Activated naive CD4-positive, alpha-beta T cell treated with anti-CD3 and anti-CD28 coated beads, Interleukin-2, amount 50 U/mL, for 72 hours (primary cell): ENCODE measurements at regions not wholly inside any gene's neighbourhood (a gene's known extent, or its start where the extent isn't known, plus 50 kb on each side); places are given as distances from the start of the nearest gene placed in this dataset.

ENCODE experiments used
- ATAC-seq, 2 donors: fragments of 150-1000 bp; cut with Tn5 transposase; 2 replicates each; pipeline ENCODE4 v1.10.0; 2021; ENCODE audit warnings: mild to moderate bottlenecking in 2 of 2, moderate library complexity in 2 of 2
- DNase-seq, 2 donors: peaks; one replicate each; pipeline ENCODE4 v3.0.0; 2021 to 2022; ENCODE audit warnings: low spot score in 2 of 2
- H3K27ac Mint-ChIP-seq, 2 donors: one replicate each; pipeline ENCODE4 v1.8.0; 2022; ENCODE audit warnings: mild to moderate bottlenecking in 2 of 2, mixed read lengths in 2 of 2
- H3K36me3 Mint-ChIP-seq, 2 donors: one replicate each; pipeline ENCODE4 v1.8.0; 2022; ENCODE audit warnings: mixed read lengths in 2 of 2
- H3K9me3 Mint-ChIP-seq, 2 donors: one replicate each; pipeline ENCODE4 v1.8.0; 2022; ENCODE audit warnings: mixed read lengths in 2 of 2

- Mint-ChIP-seq H3K9me3 (no peaks in the 10 kb centered on the region), H3K27ac (no peak overlapping the region), H3K36me3 (no peaks in the 10 kb centered on the region)
- DNase-seq (no peak), ATAC-seq (no peak)
Observed at GRCh38 chr12:13442457-13442856, 245.9 kb downstream of the EMP1 start.

- Mint-ChIP-seq H3K9me3 (no peaks in the 10 kb centered on the region), H3K27ac (no peak overlapping the region), H3K36me3 (no peaks in the 10 kb centered on the region)
- ATAC-seq (no peak), DNase-seq (no peak)
Observed at GRCh38 chr12:13440844-13441243, 244.3 kb downstream of the EMP1 start.

- no peak for ATAC-seq
- no peak for DNase-seq
- no peak overlapping the region for H3K27ac Mint-ChIP-seq
- no peaks in the 10 kb centered on the region for H3K36me3 Mint-ChIP-seq
- H3K9me3 Mint-ChIP-seq: no peaks in the 10 kb centered on the region
Observed at GRCh38 chr12:13437541-13437940, 241.0 kb downstream of the EMP1 start.

- no peak for ATAC-seq
- H3K9me3 Mint-ChIP-seq: no peaks in the 10 kb centered on the region
- DNase-seq: no peak
- no peaks in the 10 kb centered on the region for H3K36me3 Mint-ChIP-seq
- H3K27ac Mint-ChIP-seq: no peak overlapping the region
Observed at GRCh38 chr12:13436696-13437391, 240.3 kb downstream of the EMP1 start.

- Mint-ChIP-seq H3K9me3 (no peaks in the 10 kb centered on the region), H3K36me3 (no peaks in the 10 kb centered on the region), H3K27ac (no peak overlapping the region)
- DNase-seq (no peak), ATAC-seq (no peak)
Observed at GRCh38 chr12:13436182-13436581, 239.7 kb downstream of the EMP1 start.

GRCh38 chr12:13435235-13435933 lies 238.9 kb downstream of the EMP1 start:
- Mint-ChIP-seq H3K36me3 (no peaks in the 10 kb centered on the region), H3K9me3 (no peaks in the 10 kb centered on the region), H3K27ac (no peak overlapping the region)
- no peak for ATAC-seq
- no peak for DNase-seq

- H3K9me3 Mint-ChIP-seq: no peaks in the 10 kb centered on the region
- no peaks in the 10 kb centered on the region for H3K36me3 Mint-ChIP-seq
- H3K27ac Mint-ChIP-seq: no peak overlapping the region
- ATAC-seq (no peak), DNase-seq (no peak)
Observed at GRCh38 chr12:13433768-13434167, 237.2 kb downstream of the EMP1 start.

GRCh38 chr12:13431041-13431440 lies 234.5 kb downstream of the EMP1 start:
- ATAC-seq (no peak), DNase-seq (no peak)
- Mint-ChIP-seq H3K27ac (no peak overlapping the region), H3K36me3 (no peaks in the 10 kb centered on the region), H3K9me3 (peaks cover 4 to 12% of the 10 kb centered on the region in 2 donors)

GRCh38 chr12:13428538-13429265 lies 232.2 kb downstream of the EMP1 start:
- no peak for ATAC-seq
- no peak overlapping the region for H3K27ac Mint-ChIP-seq
- peaks cover 4 to 12% of the 10 kb centered on the region in 2 donors for H3K9me3 Mint-ChIP-seq
- H3K36me3 Mint-ChIP-seq: no peaks in the 10 kb centered on the region
- no peak for DNase-seq

GRCh38 chr12:13425766-13426165 lies 229.2 kb downstream of the EMP1 start:
- DNase-seq: no peak
- no peak for ATAC-seq
- no peak overlapping the region for H3K27ac Mint-ChIP-seq

GRCh38 chr12:13422291-13422690 lies 225.8 kb downstream of the EMP1 start:
- H3K9me3 Mint-ChIP-seq: peaks cover 0 to under 1% of the 10 kb centered on the region in 2 donors
- no peak overlapping the region for H3K27ac Mint-ChIP-seq
- no peak for ATAC-seq
- H3K36me3 Mint-ChIP-seq: no peaks in the 10 kb centered on the region
- no peak for DNase-seq

More at GRCh38 chr12:13425766-13426165, 229.2 kb downstream of the EMP1 start:
- no peaks in the 10 kb centered on the region for H3K36me3 Mint-ChIP-seq
- peaks cover 4 to 12% of the 10 kb centered on the region in 2 donors for H3K9me3 Mint-ChIP-seq

GRCh38 chr12:13417516-13417915 lies 221.0 kb downstream of the EMP1 start:
- H3K9me3 Mint-ChIP-seq: peaks cover 0 to 6% of the 10 kb centered on the region in 2 donors
- no peak overlapping the region for H3K27ac Mint-ChIP-seq
- H3K36me3 Mint-ChIP-seq: no peaks in the 10 kb centered on the region
- ATAC-seq (no peak), DNase-seq (no peak)

- Mint-ChIP-seq H3K36me3 (peaks cover 8 to 11% of the 10 kb centered on the region in 2 donors), H3K9me3 (peaks cover 14 to 15% of the 10 kb centered on the region in 2 donors), H3K27ac (no peak overlapping the region)
- DNase-seq (no peak), ATAC-seq (no peak)
Observed at GRCh38 chr12:13411287-13411686, 214.8 kb downstream of the EMP1 start.

- Mint-ChIP-seq H3K27ac (no peak overlapping the region), H3K36me3 (peaks cover 7 to 8% of the 10 kb centered on the region in 2 donors), H3K9me3 (peaks cover 6 to 8% of the 10 kb centered on the region in 2 donors)
- no peak for DNase-seq
- ATAC-seq: no peak
Observed at GRCh38 chr12:13405961-13406703, 209.6 kb downstream of the EMP1 start.

- DNase-seq (no peak), ATAC-seq (no peak)
- Mint-ChIP-seq H3K27ac (no peak overlapping the region), H3K36me3 (no peaks in the 10 kb centered on the region), H3K9me3 (no peaks in the 10 kb centered on the region)
Observed at GRCh38 chr12:13404631-13405473, 208.3 kb downstream of the EMP1 start.

GRCh38 chr12:13404111-13404628 lies 207.6 kb downstream of the EMP1 start:
- ATAC-seq (no peak), DNase-seq (no peak)
- H3K27ac Mint-ChIP-seq: no peak overlapping the region
- H3K36me3 Mint-ChIP-seq: no peaks in the 10 kb centered on the region
- H3K9me3 Mint-ChIP-seq: no peaks in the 10 kb centered on the region
